Smooth muscle cell (in vitro differentiated cells): ENCODE measurements at regions not wholly inside any gene's neighbourhood (a gene's known extent, or its start where the extent isn't known, plus 50 kb on each side); places are given as distances from the start of the nearest gene placed in this dataset.

Experiments
- DNase-seq: peaks from one replicate; lab custom pipeline; 2025; ENCODE audit not compliant: unreplicated experiment; lab: John Stamatoyannopoulos, UW
- H2AFZ ChIP-seq: fragments of 200-600 bp; sonication (generic); 2 replicates; pipeline ENCODE4 v1.6.0; 2016; ENCODE audit warnings: antibody characterized with exemption, low read depth, mild to moderate bottlenecking
- H3F3A ChIP-seq: fragments of 200-600 bp; sonication (generic); 2 replicates; pipeline ENCODE4 v1.6.0; 2017; ENCODE audit warnings: antibody characterized with exemption, low read depth
- H3K27ac ChIP-seq: fragments of 200-600 bp; sonication (generic); 2 replicates; pipeline ENCODE4 v1.5.1; 2016; ENCODE audit warnings: low read depth, mild to moderate bottlenecking
- H3K27me3 ChIP-seq: fragments of 200-600 bp; sonication (generic); 2 replicates; pipeline ENCODE4 v1.6.1; 2016; ENCODE audit warnings: low read depth, mild to moderate bottlenecking
- H3K36me3 ChIP-seq: fragments of 200-600 bp; sonication (generic); 2 replicates; pipeline ENCODE4 v1.5.1; 2016; ENCODE audit warnings: low read depth
- H3K4me1 ChIP-seq: fragments of 200-600 bp; sonication (generic); 2 replicates; pipeline ENCODE4 v1.5.1; 2016; ENCODE audit warnings: low read depth
- H3K4me2 ChIP-seq: fragments of 200-600 bp; sonication (generic); 2 replicates; pipeline ENCODE4 v1.6.0; 2016; ENCODE audit warnings: mild to moderate bottlenecking
- H3K4me3 ChIP-seq: fragments of 200-600 bp; sonication (generic); 2 replicates; pipeline ENCODE4 v1.5.1; 2016; ENCODE audit warnings: mild to moderate bottlenecking
- H3K79me2 ChIP-seq: fragments of 200-600 bp; sonication (generic); 2 replicates; pipeline ENCODE4 v1.6.0; 2016; ENCODE audit warnings: low read depth, mild to moderate bottlenecking
- H3K9ac ChIP-seq: fragments of 200-600 bp; sonication (generic); 2 replicates; pipeline ENCODE4 v1.6.0; 2016; ENCODE audit warnings: low read depth
- H3K9me3 ChIP-seq: fragments of 200-600 bp; sonication (generic); replicated peaks from 2 replicates; pipeline ENCODE4 v1.5.1; 2016; ENCODE audit warnings: low read depth
- H4K20me1 ChIP-seq: fragments of 200-600 bp; sonication (generic); 2 replicates; pipeline ENCODE4 v1.6.0; 2016; ENCODE audit warnings: low read depth
- CTCF ChIP-seq: fragments of 200-600 bp; sonication (generic); IDR thresholded peaks from 2 replicates; pipeline ENCODE4 v1.5.1; 2017; ENCODE audit warnings: borderline replicate concordance, mild to moderate bottlenecking, antibody characterized with exemption; ENCODE audit not compliant: insufficient read depth, poor library complexity, severe bottlenecking
- WGBS: methylation state at CpG from one replicate; pipeline ENCODE4 v1.1.7; 2016; ENCODE audit warnings: low lambda C conversion rate; 5-methylcytosine and 5-hydroxymethylcytosine counted together

GRCh38 chr4:62550121-62550520, 1350.0 kb downstream of the ADGRL3 start:
- Histone ChIP-seq H3K79me2 (no peaks in the 10 kb centered on the region), H3K9me3 (no peaks in the 10 kb centered on the region), H3K36me3 (no peaks in the 10 kb centered on the region), H3K27ac (no peak overlapping the region), H3K9ac (no peak overlapping the region), H3K4me2 (no peak overlapping the region), H2AFZ (no peak overlapping the region), H3K4me3 (no peak overlapping the region), H3K4me1 (peaks cover 3% of the 10 kb centered on the region), H3K27me3 (no peaks in the 10 kb centered on the region), H3F3A (no peaks in the 10 kb centered on the region), H4K20me1 (no peaks in the 10 kb centered on the region)
- TF ChIP-seq CTCF = no peak
- 91% methylated on average over 2 of the region's 2 CpGs for WGBS
- no peak for DNase-seq

- Histone ChIP-seq H3F3A (no peaks in the 10 kb centered on the region), H3K36me3 (no peaks in the 10 kb centered on the region), H3K79me2 (no peaks in the 10 kb centered on the region), H3K4me3 (no peak overlapping the region), H4K20me1 (no peaks in the 10 kb centered on the region), H3K4me1 (peaks cover 3% of the 10 kb centered on the region), H3K27ac (no peak overlapping the region), H2AFZ (no peak overlapping the region), H3K9me3 (no peaks in the 10 kb centered on the region), H3K4me2 (no peak overlapping the region), H3K9ac (no peak overlapping the region), H3K27me3 (no peaks in the 10 kb centered on the region)
- TF ChIP-seq CTCF = no peak
- no peak for DNase-seq
- WGBS = 97% methylated on average over 1 of the region's 1 CpG
These were observed 1349.5 kb downstream of the ADGRL3 start for GRCh38 chr4:62549601-62550000.

- Histone ChIP-seq H3K79me2 (no peaks in the 10 kb centered on the region), H3K36me3 (no peaks in the 10 kb centered on the region), H4K20me1 (no peaks in the 10 kb centered on the region), H3F3A (no peaks in the 10 kb centered on the region), H3K9ac (no peak overlapping the region), H3K4me1 (peaks cover 3% of the 10 kb centered on the region), H3K4me2 (no peak overlapping the region), H2AFZ (no peak overlapping the region), H3K27me3 (no peaks in the 10 kb centered on the region), H3K4me3 (no peak overlapping the region), H3K9me3 (no peaks in the 10 kb centered on the region), H3K27ac (no peak overlapping the region)
- DNase-seq = no peak
- TF ChIP-seq CTCF = no peak
These were observed 1348.6 kb downstream of the ADGRL3 start for GRCh38 chr4:62548765-62549164.

- Histone ChIP-seq H4K20me1 (no peaks in the 10 kb centered on the region), H3K4me2 (no peak overlapping the region), H3K4me1 (peaks cover 3% of the 10 kb centered on the region), H2AFZ (no peak overlapping the region), H3K27me3 (no peaks in the 10 kb centered on the region), H3F3A (no peaks in the 10 kb centered on the region), H3K36me3 (no peaks in the 10 kb centered on the region), H3K9ac (no peak overlapping the region), H3K4me3 (no peak overlapping the region), H3K79me2 (no peaks in the 10 kb centered on the region), H3K27ac (no peak overlapping the region), H3K9me3 (no peaks in the 10 kb centered on the region)
- no peak for TF ChIP-seq CTCF
- DNase-seq = no peak
- 67% methylated on average over 13 of the region's 13 CpGs for WGBS
These were observed 1348.0 kb downstream of the ADGRL3 start for GRCh38 chr4:62548108-62548524.
